Activated T-cell treated with anti-CD3 and anti-CD28 coated beads for 4 hours (primary cell): ENCODE measurements at regions not wholly inside any gene's neighbourhood (a gene's known extent, or its start where the extent isn't known, plus 50 kb on each side); places are given as distances from the start of the nearest gene placed in this dataset.

ENCODE experiments used
- DNase-seq: peaks from one replicate; pipeline ENCODE4 v3.0.0-alpha.2; 2020

- no peak for DNase-seq
These were observed 381.4 kb upstream of the TGFBR2 start for GRCh38 chr3:30225021-30225420.

DNA sequence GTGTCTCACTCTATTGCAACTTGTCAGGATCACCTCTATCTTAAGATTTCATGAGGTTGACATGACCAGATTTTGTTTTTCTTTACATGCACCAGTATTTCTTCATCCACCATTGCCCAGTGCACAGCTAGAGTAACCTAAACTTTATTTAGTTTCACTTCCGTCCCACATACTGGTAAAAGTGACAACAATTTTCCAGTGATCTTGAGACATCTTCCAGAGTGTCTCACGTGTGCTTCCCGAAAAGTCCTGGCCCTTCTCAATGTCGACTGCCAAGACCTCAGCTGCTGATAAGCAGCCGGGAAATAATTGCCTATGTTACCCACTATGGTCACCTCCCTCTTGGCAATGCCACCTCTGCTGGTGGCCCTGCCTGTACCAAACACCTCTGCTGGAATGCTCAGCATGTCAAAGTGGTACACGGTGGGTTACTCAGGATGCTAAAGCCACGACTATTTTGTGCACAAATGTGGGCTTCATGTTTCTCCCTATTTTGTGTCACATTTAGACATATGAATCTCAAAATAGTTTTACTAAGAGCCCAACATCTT, 379.7 kb upstream of the TGFBR2 start:
- no peak for DNase-seq

DNA sequence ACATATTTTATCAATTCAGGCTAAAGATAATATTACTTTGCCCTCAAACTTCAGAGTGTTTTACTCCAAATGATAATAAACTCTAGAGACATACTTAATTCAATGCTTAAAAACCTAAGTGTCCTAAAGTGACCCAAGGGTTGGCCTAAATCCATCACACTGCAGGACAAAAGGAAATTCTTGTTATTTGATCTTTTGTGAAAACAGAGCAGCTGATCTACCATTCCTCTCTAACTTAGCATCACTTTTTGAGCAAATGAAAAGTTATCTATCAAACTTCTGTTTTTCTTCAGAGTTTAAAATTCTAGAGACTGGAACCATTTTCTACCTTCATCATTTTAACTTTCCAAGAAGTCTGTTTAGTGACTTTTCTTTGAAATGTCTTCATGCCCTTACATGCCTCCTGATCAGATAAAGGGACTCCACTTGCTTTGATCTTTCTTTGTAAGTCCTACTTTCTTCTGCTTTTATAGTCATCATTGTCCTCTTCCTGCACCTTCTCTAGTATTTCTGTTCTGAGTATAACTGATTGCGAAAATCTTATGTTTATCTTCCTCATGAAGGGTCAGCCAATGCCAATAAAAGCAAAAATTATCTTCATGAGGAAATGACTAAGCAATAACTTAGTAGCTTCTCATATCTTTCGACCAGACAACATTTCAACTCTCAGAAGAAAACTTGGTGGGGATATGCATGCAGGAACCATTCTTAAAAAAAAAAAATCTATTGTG, 378.7 kb upstream of the TGFBR2 start:
- DNase-seq = no peak

- no peak for DNase-seq
These were observed 378.1 kb upstream of the TGFBR2 start for GRCh38 chr3:30228302-30228631.

DNA sequence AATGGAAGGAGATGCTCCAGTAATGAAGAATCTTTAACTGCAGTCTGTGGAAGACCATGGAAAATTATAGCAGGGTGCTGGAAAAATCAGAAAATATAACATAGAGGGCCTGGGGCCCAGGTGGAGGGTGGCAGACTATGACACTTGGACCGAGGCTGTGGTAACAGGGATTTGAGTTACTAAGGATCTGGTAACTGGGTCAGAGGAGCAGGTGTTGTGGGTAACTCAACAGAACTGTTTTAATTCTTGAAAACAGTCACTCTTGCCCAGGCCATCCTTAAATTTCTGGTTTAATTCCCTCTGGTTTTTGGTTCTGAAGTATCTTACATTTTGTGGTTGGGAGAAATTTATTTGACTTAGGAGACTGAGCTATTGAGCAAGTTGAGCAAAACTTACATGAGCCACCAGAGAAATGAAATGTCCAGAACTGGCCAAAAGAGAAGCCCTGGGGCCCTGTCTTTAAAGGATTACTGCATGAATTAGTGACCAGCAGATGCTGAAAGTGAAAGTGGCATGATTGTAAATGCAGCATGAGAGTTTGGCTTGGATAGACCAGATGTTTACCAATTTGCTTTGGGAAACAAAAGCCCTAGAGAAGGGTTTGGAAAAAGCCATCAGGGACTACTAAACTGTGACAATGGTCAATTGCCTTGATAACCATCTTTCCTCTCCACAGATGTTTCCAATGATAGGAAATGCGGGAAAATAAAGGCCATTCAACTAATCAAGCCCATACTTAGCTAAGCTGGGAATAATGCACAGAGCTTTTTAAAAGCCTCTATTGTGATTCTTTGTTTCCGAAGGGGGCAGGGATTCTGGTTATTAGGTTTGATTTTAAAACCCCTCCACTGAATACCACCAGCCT, 374.9 kb upstream of the TGFBR2 start:
- no peak for DNase-seq

- no peak for DNase-seq
These were observed 374.3 kb upstream of the TGFBR2 start for GRCh38 chr3:30232142-30232541.

DNA sequence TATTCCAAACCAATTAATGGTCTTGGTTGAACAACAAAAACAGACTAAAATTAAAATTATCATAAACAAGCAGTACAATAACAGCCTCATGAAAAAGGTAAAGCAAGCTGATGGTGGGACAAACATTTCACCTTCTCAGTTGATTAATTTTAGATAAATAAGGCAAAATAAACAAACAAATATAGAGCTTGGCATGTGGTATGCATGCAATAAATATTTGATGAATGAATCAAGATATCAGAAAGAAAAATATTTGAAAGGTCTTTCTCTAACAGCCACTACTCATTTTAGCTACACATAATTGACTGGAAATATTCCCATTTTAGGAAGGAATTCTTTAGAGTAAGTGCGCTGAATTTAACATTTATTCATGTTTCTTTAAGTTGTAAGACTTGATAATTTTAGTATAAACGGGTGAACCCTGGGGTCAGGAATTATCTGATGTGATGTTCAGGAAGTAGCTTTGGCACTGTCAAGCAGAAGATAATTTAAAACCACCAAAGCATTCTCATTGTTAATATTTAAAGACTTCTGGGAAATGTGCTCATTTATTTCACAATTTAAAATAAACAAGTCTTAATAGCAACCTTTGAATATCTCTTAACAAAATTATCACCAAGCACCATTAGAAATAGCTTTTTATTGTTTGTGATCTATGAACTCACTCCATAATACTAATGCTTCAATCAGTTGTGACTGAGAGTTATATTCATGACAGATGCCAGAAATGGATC, 372.3 kb upstream of the TGFBR2 start:
- DNase-seq = no peak

GRCh38 chr3:30236011-30236410, 370.4 kb upstream of the TGFBR2 start:
- DNase-seq = no peak

GRCh38 chr3:30241721-30242120, 364.7 kb upstream of the TGFBR2 start:
- no peak for DNase-seq

DNA sequence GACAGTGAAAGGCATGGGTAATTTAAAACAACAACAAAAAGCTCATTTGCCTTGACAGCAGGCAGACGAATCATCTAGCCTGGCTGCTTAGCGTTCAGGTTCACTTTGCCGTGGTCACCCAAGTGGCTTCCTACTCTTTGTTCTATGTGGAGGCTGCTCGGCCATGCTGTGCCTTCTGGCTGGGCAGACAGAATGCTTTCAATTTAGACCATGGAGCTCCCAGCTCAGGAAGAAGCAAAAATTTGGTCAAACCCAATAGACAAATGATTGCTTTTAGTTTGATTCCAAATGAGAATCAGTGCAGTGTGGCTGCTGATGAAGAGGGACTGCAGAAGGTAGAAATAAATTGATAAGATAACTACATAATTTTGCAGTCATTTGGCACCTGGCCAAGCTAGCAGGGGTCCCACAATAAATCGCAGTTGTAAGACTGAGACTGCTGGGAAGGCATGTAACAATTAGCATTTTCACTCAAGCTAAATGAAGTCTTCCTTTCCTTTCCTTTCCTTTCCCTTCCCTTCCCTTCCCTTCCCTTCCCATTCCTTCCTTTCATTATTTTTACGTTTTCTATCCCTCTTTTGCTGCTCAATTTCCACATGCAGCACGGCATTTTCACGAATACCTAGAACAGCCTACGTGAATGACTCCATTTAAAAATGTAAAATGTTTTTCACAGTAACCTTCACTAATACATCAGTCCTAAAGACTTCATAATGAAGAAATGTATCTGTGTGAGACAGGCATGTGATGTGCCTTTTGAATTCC, 360.4 kb upstream of the TGFBR2 start:
- no peak for DNase-seq

GRCh38 chr3:30248423-30248822, 358.0 kb upstream of the TGFBR2 start:
- DNase-seq = no peak

GRCh38 chr3:30252474-30252873, 353.9 kb upstream of the TGFBR2 start:
- DNase-seq = no peak

DNA sequence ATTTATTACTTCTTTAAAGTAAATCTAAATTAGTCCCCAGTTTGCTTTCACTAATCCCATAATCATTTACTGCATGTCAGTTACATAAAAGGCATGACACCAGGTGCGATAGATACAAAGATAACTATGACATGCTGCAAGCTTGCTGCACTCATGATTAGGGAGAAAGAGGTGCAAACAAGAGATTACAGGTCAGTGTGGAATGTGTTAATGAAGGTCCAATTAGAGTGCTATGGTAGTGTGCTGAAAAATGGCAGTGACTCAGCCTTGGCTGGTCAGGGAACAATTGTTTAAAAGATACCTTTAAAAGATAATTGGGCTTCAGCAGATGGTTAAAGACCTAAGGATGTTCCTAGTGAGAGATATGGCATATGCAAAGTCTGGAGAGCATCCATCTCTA, 352.6 kb upstream of the TGFBR2 start:
- DNase-seq = no peak

- no peak for DNase-seq
These were observed 349.9 kb upstream of the TGFBR2 start for GRCh38 chr3:30256474-30256873.

GRCh38 chr3:30258426-30259392, 347.7 kb upstream of the TGFBR2 start:
- no peak for DNase-seq

DNA sequence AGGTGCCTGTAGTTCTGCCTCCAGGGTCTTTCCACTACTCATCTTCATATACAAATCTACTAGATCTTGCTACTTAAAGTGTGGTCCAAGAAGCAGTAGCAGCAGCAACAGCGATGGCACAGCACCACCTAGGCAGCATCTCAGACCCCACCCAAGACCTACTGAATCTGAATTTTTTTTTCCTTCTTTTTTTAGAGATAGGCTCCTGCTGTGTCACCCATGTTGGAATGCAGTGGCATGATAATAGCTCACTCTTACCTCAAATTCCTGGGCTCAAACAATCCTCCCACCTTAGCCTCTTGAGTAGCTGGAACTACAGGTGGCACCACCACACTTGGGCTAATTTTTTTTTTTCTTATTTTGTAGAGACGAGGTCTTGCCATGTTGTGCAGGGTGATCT, 346.7 kb upstream of the TGFBR2 start:
- DNase-seq = no peak

DNA sequence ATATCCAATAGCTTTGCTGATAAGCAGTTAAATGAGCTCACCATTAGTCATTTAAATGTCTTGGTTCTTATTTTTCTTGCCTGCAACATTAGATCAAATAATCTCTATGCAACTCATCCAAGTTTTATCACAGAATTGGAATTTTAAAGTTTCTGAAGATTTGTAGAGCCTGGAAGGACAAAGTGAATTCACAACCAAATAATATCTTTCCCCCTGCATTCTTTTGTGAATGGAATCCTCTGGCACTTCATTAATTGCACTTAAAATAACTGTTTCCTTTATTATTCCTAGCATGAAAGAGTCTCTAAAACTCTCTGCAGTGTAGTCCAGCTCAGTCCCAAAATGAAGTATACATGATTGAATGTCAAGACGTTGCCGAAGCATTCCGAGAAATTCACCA, 345.6 kb upstream of the TGFBR2 start:
- no peak for DNase-seq

- no peak for DNase-seq
These were observed 343.0 kb upstream of the TGFBR2 start for GRCh38 chr3:30263238-30263924.

DNA sequence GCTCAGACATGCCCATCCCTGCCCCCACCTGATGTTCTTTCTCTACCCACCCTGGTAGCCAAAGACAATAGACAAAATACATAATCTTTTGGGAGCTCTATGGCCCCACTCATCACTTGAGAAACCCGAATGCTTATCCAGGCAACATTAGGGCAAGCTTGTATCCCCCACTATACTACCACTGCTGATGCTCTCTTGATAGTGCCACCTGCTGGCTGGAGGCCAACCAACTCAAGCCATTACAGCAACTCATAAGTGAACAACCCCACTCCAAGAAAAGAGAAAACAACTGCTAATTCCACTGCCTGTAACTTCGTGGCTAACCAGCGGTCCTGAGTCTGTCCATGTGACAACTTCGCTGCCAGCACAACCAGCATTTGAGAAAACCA, 342.5 kb upstream of the TGFBR2 start:
- DNase-seq = no peak

DNA sequence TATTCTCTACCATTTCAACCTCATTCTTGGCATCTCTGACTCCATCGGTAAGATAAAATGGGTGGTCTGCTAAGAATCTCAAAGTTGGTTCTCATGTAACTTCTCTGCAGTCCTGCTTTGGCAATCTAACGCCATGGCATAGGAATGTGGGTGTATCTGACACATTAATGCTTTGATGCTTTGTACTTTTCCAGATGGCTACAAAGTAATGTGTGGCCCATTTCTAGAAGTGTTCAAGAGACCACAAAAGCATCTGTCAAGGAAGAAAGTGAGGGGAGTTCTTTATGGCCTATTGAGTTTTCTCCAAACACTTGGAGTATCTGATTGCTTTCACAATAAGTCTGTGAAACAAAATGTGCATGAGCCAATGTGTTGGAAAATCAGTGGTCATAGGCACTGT, 339.9 kb upstream of the TGFBR2 start:
- no peak for DNase-seq

GRCh38 chr3:30268288-30268687, 338.1 kb upstream of the TGFBR2 start:
- no peak for DNase-seq
